Stimulated activated CD4-positive, alpha-beta T cell treated with anti-CD3 and anti-CD28 coated beads, Interleukin-4, amount 100 ng/mL, for 4 hours (primary cell): ENCODE measurements at regions not wholly inside any gene's neighbourhood (a gene's known extent, or its start where the extent isn't known, plus 50 kb on each side); places are given as distances from the start of the nearest gene placed in this dataset.

Experiments
- DNase-seq, 2 experiments: peaks; one replicate each; pipeline ENCODE4 v3.0.0-alpha.2; 2020

GRCh38 chr12:132439333-132439904 is 50.5 kb upstream of the FBRSL1 start:
- DNase-seq, result no peak

- no peak for DNase-seq
Observed at GRCh38 chr12:132438726-132439125, 51.2 kb upstream of the FBRSL1 start.

- DNase-seq, result no peak
Observed at GRCh38 chr12:132437943-132438700, 51.8 kb upstream of the FBRSL1 start.

- no peak for DNase-seq
Observed at GRCh38 chr12:132437252-132437932, 52.6 kb upstream of the FBRSL1 start.

- DNase-seq, result no peak
Observed at GRCh38 chr12:132436791-132437251, 53.1 kb upstream of the FBRSL1 start.

GRCh38 chr12:132435486-132436187 is 54.3 kb upstream of the FBRSL1 start:
- DNase-seq, result no peak

GRCh38 chr12:132433641-132434395 is 56.1 kb upstream of the FBRSL1 start:
- DNase-seq, result no peak

- DNase-seq, result no peak
Observed at GRCh38 chr12:132432721-132433577, 57.0 kb upstream of the FBRSL1 start.

GRCh38 chr12:132432126-132432705 is 57.7 kb upstream of the FBRSL1 start:
- DNase-seq, result no peak

GRCh38 chr12:132430838-132431774 is 58.8 kb upstream of the FBRSL1 start:
- DNase-seq, result no peak

GRCh38 chr12:132429946-132430643 is 59.9 kb upstream of the FBRSL1 start:
- DNase-seq, result peak; percentile 42 to 47

GRCh38 chr12:132429602-132429945 is 60.4 kb upstream of the FBRSL1 start:
- DNase-seq, result no peak

- no peak for DNase-seq
Observed at GRCh38 chr12:132428936-132429601, 60.9 kb upstream of the FBRSL1 start.

GRCh38 chr12:132427999-132428935 is 61.7 kb upstream of the FBRSL1 start:
- no peak for DNase-seq

- DNase-seq, result no peak
Observed at GRCh38 chr12:132427174-132427768, 62.7 kb upstream of the FBRSL1 start.

- DNase-seq, result no peak
Observed at GRCh38 chr12:132426349-132427173, 63.4 kb upstream of the FBRSL1 start.
